Omental fat pad (tissue), 3 donors: ENCODE measurements at regions not wholly inside any gene's neighbourhood (a gene's known extent, or its start where the extent isn't known, plus 50 kb on each side); places are given as distances from the start of the nearest gene placed in this dataset.

Experiments
- ATAC-seq: fragments of 150-250 bp; one replicate; pipeline ENCODE4 v1.9.1; 2016; ENCODE audit warnings: mild to moderate bottlenecking, moderate library complexity; ENCODE audit not compliant: low FRiP score
- DNase-seq: peaks from one replicate; pipeline ENCODE4 v3.0.0-alpha.2; 2019; ENCODE audit warnings: low spot score
- CTCF ChIP-seq, 3 donors: fragments of 450-650 bp; IDR thresholded peaks; one replicate each; pipeline ENCODE4 v1.5.1; 2016 to 2017; ENCODE audit warnings: antibody characterized with exemption in 3 of 3, mild to moderate bottlenecking in 3 of 3, moderate library complexity in 2 of 3

- TF ChIP-seq CTCF (IDR thresholded peaks at IDR 0.05): no peak
- DNase-seq (no peak), ATAC-seq (no peak)
Observed at GRCh38 chr21:20351138-20351537, 647.1 kb upstream of the NCAM2 start.

- ATAC-seq: no peak
- no peak for TF ChIP-seq CTCF (IDR thresholded peaks at IDR 0.05)
- DNase-seq: no peak
Observed at GRCh38 chr21:20353351-20353750, 644.9 kb upstream of the NCAM2 start.

GRCh38 chr21:20373031-20373430 is 625.2 kb upstream of the NCAM2 start:
- ATAC-seq: no peak
- TF ChIP-seq CTCF (IDR thresholded peaks at IDR 0.05): no peak
- no peak for DNase-seq

GRCh38 chr21:20377250-20377649 is 621.0 kb upstream of the NCAM2 start:
- ATAC-seq: no peak
- no peak for TF ChIP-seq CTCF (IDR thresholded peaks at IDR 0.05)
- no peak for DNase-seq

GRCh38 chr21:20388400-20388799 is 609.8 kb upstream of the NCAM2 start:
- ATAC-seq: no peak
- DNase-seq: no peak
- no peak for TF ChIP-seq CTCF (IDR thresholded peaks at IDR 0.05)

GRCh38 chr21:20396798-20397197 is 601.4 kb upstream of the NCAM2 start:
- TF ChIP-seq CTCF (IDR thresholded peaks at IDR 0.05): no peak
- DNase-seq (no peak), ATAC-seq (no peak)

GRCh38 chr21:20404915-20405314 is 593.3 kb upstream of the NCAM2 start:
- no peak for DNase-seq
- ATAC-seq: no peak
- TF ChIP-seq CTCF (IDR thresholded peaks at IDR 0.05): no peak
